A673 (cell line): ENCODE measurements at regions not wholly inside any gene's neighbourhood (a gene's known extent, or its start where the extent isn't known, plus 50 kb on each side); places are given as distances from the start of the nearest gene placed in this dataset.

Experiments
- BruUV-seq: library from RNA; stranded (reverse); fragments of 400-500 nt; replicated peaks from 2 replicates; lab custom pipeline; 2021; lab: Mats Ljungman, UMichigan
- CTCF ChIA-PET: fragments of 300-600 bp; sonication (Branson Sonifier 250); formaldehyde crosslinking; loops from one replicate; lab custom pipeline; 2022; ENCODE audit warnings: antibody characterized with exemption; lab: Charles Lee
- POLR2A ChIA-PET: fragments of 300-600 bp; sonication (Branson Sonifier 250); formaldehyde crosslinking; loops from one replicate; lab custom pipeline; 2022; ENCODE audit warnings: antibody characterized with exemption; ENCODE audit not compliant: low non-redundant PET; lab: Charles Lee
- DNase-seq: peaks from one replicate; pipeline ENCODE4 v3.0.0-alpha.2; 2015; ENCODE audit warnings: low spot score
- H3K27ac ChIP-seq: fragments of 200-600 bp; sonication (generic); 2 replicates; pipeline ENCODE4 v1.5.1; 2016; ENCODE audit warnings: mixed run types, low read depth, mild to moderate bottlenecking, mixed read lengths, antibody characterized with exemption, low read length; ENCODE audit not compliant: poor library complexity, severe bottlenecking
- H3K27me3 ChIP-seq: fragments of 200-600 bp; sonication (generic); replicated peaks from 2 replicates; pipeline ENCODE4 v1.6.1; 2017; ENCODE audit warnings: mixed run types, low read depth, mild to moderate bottlenecking, mixed read lengths, antibody characterized with exemption, low read length; ENCODE audit not compliant: insufficient read depth, poor library complexity
- H3K36me3 ChIP-seq: fragments of 200-600 bp; sonication (generic); 2 replicates; pipeline ENCODE4 v1.6.1; 2016; ENCODE audit warnings: mixed run types, mild to moderate bottlenecking, mixed read lengths, antibody characterized with exemption, low read length; ENCODE audit not compliant: insufficient read depth, poor library complexity, severe bottlenecking
- H3K4me1 ChIP-seq: fragments of 200-600 bp; sonication (generic); 2 replicates; pipeline ENCODE4 v1.6.1; 2017; ENCODE audit warnings: mixed run types, mild to moderate bottlenecking, mixed read lengths, antibody characterized with exemption, low read length; ENCODE audit not compliant: insufficient read depth, poor library complexity, severe bottlenecking
- H3K4me3 ChIP-seq: fragments of 200-600 bp; sonication (generic); 2 replicates; pipeline ENCODE4 v1.5.1; 2016; ENCODE audit warnings: low read depth, mixed run types, mild to moderate bottlenecking, mixed read lengths, low read length; ENCODE audit not compliant: poor library complexity, severe bottlenecking
- H3K9me3 ChIP-seq: fragments of 200-600 bp; sonication (generic); 2 replicates; pipeline ENCODE4 v1.6.1; 2016; ENCODE audit warnings: mixed run types, low read depth, mild to moderate bottlenecking, mixed read lengths, antibody characterized with exemption, low read length; ENCODE audit not compliant: poor library complexity, severe bottlenecking
- EZH2 ChIP-seq: fragments of 200-600 bp; sonication (generic); IDR thresholded peaks from 2 replicates; pipeline ENCODE4 v1.6.1; 2017; ENCODE audit warnings: borderline replicate concordance, low read depth, mild to moderate bottlenecking, mixed read lengths, antibody characterized with exemption, low read length; ENCODE audit not compliant: poor library complexity, severe bottlenecking
- intact Hi-C: fragments of 100-400 bp; cut with micrococcal nuclease; formaldehyde crosslinking; loops from one replicate; pipeline ENCODE4 v1.10.0; 2022; ENCODE audit not compliant: unreplicated experiment
- TF ChIP-seq, protein P1 (sequence below): fragments of 300-800, 200-600 bp; sonication (generic); conservative IDR thresholded peaks from 2 replicates; pipeline ENCODE4 v1.5.1; 2017; ENCODE audit warnings: low read depth, mild to moderate bottlenecking, antibody characterized with exemption, low read length, moderate library complexity, mixed read lengths

DNA sequence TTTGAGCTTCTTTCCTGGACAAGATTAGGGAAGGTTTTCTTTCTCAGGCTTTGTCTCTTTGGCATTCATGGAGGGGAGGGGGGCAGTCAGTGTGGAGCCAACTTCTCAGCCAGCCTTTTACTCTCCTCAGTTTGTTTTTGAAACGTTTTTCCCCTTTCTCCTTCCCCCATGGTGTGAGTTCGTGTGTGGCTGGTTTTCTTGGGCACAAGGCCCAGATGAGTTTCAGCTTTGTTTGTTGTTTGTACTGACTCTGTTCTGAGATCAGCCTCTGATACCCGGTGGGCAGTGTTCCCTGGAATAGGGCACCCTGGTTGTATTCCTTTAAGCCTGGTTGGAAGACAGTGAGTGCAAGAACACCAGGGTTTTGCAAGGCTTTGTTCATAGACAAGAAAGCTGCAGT lies 168.2 kb upstream of the RARB start:
- ChIA-PET CTCF (no interaction called here), POLR2A (no interaction called here)
- intact Hi-C loops: no loop called here
- no peak for TF ChIP-seq EZH2
- DNase-seq: no peak
- no peaks in the 10 kb centered on the region for H3K36me3 ChIP-seq
- BruUV-seq: no TSS peak
- no peak overlapping the region for H3K4me3 ChIP-seq
- no peaks in the 10 kb centered on the region for H3K9me3 ChIP-seq
- H3K27ac ChIP-seq: no peak overlapping the region
- no peaks in the 10 kb centered on the region for H3K4me1 ChIP-seq
- H3K27me3 ChIP-seq: peaks cover 9% of the 10 kb centered on the region

DNA sequence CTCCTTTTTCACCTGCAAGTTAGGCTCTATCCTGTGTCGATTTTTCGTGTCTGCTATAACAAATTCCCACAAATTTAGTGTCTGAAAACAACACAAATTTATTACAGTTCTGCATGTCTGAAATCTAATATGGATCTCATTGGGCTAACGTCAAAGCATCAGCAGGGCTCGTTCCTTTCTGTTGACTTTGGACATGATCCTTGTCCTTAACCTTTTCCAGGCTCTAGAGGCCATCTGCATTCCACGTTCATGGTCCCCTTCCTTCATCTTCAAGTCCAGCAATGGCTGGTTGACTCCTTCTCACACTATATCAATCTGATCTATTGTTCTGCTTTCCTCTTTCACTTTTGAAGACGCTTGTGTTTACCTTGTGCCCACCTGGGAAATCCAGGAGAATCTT lies 165.7 kb upstream of the RARB start:
- no peak overlapping the region for H3K27ac ChIP-seq
- H3K4me1 ChIP-seq: no peaks in the 10 kb centered on the region
- ChIA-PET CTCF (no interaction called here), POLR2A (no interaction called here)
- H3K27me3 ChIP-seq: peaks cover 5% of the 10 kb centered on the region
- H3K9me3 ChIP-seq: no peaks in the 10 kb centered on the region
- no peaks in the 10 kb centered on the region for H3K36me3 ChIP-seq
- no TSS peak for BruUV-seq
- intact Hi-C loops: no loop called here
- no peak for DNase-seq
- TF ChIP-seq, protein P1, sequence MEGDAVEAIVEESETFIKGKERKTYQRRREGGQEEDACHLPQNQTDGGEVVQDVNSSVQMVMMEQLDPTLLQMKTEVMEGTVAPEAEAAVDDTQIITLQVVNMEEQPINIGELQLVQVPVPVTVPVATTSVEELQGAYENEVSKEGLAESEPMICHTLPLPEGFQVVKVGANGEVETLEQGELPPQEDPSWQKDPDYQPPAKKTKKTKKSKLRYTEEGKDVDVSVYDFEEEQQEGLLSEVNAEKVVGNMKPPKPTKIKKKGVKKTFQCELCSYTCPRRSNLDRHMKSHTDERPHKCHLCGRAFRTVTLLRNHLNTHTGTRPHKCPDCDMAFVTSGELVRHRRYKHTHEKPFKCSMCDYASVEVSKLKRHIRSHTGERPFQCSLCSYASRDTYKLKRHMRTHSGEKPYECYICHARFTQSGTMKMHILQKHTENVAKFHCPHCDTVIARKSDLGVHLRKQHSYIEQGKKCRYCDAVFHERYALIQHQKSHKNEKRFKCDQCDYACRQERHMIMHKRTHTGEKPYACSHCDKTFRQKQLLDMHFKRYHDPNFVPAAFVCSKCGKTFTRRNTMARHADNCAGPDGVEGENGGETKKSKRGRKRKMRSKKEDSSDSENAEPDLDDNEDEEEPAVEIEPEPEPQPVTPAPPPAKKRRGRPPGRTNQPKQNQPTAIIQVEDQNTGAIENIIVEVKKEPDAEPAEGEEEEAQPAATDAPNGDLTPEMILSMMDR: no peak
- TF ChIP-seq EZH2: no peak
- H3K4me3 ChIP-seq: no peak overlapping the region

DNA sequence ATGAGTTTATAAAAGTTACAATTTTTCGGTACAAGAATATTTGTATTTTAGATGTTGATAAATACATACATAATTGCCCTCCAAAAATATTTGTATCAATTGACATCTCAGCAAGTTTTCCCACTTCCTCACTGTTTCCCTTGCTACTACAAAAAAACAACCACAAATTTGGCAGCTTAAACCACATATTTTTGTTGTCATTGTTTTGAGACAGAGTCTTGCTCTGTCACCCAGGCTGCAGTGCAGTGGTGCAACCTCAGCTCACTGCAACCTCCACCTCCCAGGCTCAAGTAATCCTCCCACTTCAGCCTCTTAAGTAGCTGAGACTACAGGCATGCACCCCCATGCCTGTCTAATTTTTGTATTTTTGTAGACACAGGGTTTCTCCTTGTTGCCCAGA lies 162.8 kb upstream of the RARB start:
- no peak for DNase-seq
- Histone ChIP-seq H3K36me3 (no peaks in the 10 kb centered on the region), H3K27me3 (peaks cover 5% of the 10 kb centered on the region), H3K4me3 (no peak overlapping the region), H3K4me1 (no peaks in the 10 kb centered on the region), H3K9me3 (no peaks in the 10 kb centered on the region), H3K27ac (no peak overlapping the region)
- ChIA-PET POLR2A (no interaction called here), CTCF (no interaction called here)
- intact Hi-C loops: no loop called here
- TF ChIP-seq EZH2: no peak
- TF ChIP-seq, protein P1: no peak
- no TSS peak for BruUV-seq

DNA sequence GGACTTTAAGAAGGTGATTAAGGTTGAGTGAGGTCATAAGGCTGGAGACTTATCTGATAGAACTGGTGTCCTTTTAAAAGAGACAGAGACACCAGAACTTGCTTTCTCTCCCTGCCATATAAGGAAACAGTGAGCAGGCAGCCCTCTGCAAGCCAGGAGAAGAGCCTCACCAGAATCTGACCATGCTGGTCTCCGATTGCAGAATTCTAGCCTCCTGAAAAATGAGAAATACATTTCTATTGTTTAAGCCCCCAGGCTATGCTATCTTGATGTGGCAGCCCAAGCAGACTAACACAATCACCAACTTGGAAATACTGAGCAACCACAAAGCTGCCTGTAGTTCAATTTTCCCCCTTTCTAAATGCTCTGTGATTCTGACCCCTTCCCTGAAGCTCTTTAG lies 161.4 kb upstream of the RARB start:
- CTCF ChIA-PET: no interaction called here
- intact Hi-C loops: no loop called here
- peaks cover 5% of the 10 kb centered on the region for H3K27me3 ChIP-seq
- H3K36me3 ChIP-seq: no peaks in the 10 kb centered on the region
- no peak overlapping the region for H3K4me3 ChIP-seq
- BruUV-seq: no TSS peak
- no peaks in the 10 kb centered on the region for H3K9me3 ChIP-seq
- H3K4me1 ChIP-seq: no peaks in the 10 kb centered on the region
- POLR2A ChIA-PET: no interaction called here
- TF ChIP-seq, protein P1: no peak
- TF ChIP-seq EZH2: no peak
- DNase-seq: no peak
- no peak overlapping the region for H3K27ac ChIP-seq
